Urothelium cell line (cell line): ENCODE measurements at regions not wholly inside any gene's neighbourhood (a gene's known extent, or its start where the extent isn't known, plus 50 kb on each side); places are given as distances from the start of the nearest gene placed in this dataset.
"Not testable (repeated sequence)": the region's sequence is repeated elsewhere in the genome, so short reads cannot be mapped to it uniquely, and the experiment has no call there.

ENCODE experiments used
- DNase-seq: peaks from one replicate; pipeline ENCODE4 v3.0.0; 2011; ENCODE audit warnings: low spot score, mixed read lengths
- FAIRE-seq: peaks from 2 replicates; lab custom pipeline; 2011; peaks lifted over from hg19 to GRCh38; lab: Jason Lieb, UNC

GRCh38 chr1:96617375-96617774, 104.2 kb upstream of the PTBP2 start:
- not testable (repeated sequence) for FAIRE-seq, DNase-seq

- DNase-seq (no peak), FAIRE-seq (no peak)
These were observed 89.4 kb upstream of the PTBP2 start for GRCh38 chr1:96632045-96632664.

- DNase-seq, result no peak
- FAIRE-seq, result no peak
These were observed 87.9 kb upstream of the PTBP2 start for GRCh38 chr1:96633695-96634094.

DNA sequence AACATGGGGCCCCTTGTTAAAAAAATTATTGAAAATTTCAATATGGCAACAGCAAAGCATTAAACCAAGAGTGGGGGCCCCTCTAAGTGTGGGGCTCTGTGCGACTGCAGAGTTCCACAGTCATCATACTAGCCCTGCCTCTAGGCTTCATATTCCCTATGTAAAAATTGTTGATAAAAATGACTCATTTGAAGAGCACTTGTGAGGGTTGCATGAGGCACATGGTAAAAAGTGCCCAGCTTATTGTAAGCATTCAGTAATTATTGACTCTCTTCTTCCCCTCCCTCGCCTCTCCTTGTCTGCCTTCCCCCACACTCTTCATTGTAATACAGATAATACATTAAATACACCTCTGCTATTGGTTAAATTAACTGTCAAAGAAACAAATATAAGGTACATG, 86.7 kb upstream of the PTBP2 start:
- no peak for DNase-seq
- FAIRE-seq, result no peak

GRCh38 chr1:96641282-96641681, 80.3 kb upstream of the PTBP2 start:
- no peak for FAIRE-seq
- no peak for DNase-seq

- DNase-seq, result no peak
- no peak for FAIRE-seq
These were observed 78.1 kb upstream of the PTBP2 start for GRCh38 chr1:96643519-96643918.

DNA sequence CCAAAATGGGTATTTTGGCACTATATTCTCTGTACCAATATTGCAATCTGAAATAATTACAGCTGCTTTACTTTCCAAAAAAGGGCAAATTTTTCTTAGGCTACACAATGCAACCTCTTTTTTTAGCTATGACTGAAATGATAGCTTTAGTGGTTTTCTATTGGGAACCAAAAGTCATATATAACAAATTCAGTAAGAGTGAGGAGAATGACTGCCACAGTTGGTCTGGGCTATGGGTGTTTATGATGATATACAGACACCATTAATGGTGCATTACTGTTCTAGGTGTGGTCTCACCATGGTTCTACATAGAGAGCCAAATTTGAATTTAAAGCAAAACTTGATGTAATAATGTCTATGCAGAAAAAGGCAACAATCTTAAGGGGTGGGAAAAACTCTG, 72.3 kb upstream of the PTBP2 start:
- no peak for FAIRE-seq
- DNase-seq, result no peak

GRCh38 chr1:96651517-96651916, 70.1 kb upstream of the PTBP2 start:
- no peak for FAIRE-seq
- DNase-seq, result no peak

- no peak for FAIRE-seq
- DNase-seq, result no peak
These were observed 61.5 kb upstream of the PTBP2 start for GRCh38 chr1:96660051-96660450.

GRCh38 chr1:96660503-96660902, 61.1 kb upstream of the PTBP2 start:
- DNase-seq (no peak), FAIRE-seq (no peak)
